22Rv1 (cell line): ENCODE measurements at regions not wholly inside any gene's neighbourhood (a gene's known extent, or its start where the extent isn't known, plus 50 kb on each side); places are given as distances from the start of the nearest gene placed in this dataset.

Experiments used
- H3K27ac ChIP-seq: fragments of 450-650 bp; 2 replicates; pipeline ENCODE4 v1.5.1; 2017
- ZFX ChIP-seq: fragments of 450-650 bp; IDR thresholded peaks from 2 replicates; pipeline ENCODE4 v1.6.1; 2017; ENCODE audit warnings: antibody characterized with exemption, borderline replicate concordance
- TF ChIP-seq, protein P1 (sequence below): fragments of 450-650 bp; IDR thresholded peaks from 2 replicates; pipeline ENCODE4 v1.5.1; 2017; ENCODE audit warnings: mild to moderate bottlenecking

DNA sequence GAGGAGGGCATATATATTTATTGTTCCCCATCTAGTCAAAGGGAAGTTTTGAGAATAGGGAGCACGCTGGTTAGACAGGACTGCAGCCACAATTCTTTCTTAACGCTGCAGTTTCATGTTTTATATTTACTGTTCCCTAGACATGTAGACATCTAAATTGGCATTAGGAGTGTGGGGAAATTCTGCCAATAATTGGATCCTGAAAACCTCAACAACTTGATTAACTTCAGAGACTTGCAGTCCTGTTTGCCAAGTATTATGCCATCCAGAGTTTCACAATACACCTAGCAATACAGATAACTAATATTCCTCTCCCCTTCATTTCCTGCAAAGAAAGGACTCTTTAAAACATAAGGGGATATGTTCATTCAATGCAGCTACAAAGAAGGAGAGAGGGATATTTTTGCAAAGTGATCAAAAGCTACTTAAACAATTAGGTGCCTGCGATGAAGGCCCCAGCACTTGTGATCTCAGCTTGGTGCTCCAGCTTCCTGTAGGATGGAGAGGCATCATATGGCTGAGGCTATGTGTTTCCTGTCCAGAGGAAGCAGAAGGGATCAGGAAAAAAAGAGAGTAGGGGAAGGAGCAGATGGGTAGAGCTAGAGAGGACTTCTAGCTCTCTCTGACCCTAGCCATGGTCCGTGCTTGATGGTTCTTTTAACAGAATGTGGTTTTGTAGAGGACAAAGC, 264.4 kb downstream of the MTX2 start:
- no peak for TF ChIP-seq ZFX
- TF ChIP-seq, protein P1, sequence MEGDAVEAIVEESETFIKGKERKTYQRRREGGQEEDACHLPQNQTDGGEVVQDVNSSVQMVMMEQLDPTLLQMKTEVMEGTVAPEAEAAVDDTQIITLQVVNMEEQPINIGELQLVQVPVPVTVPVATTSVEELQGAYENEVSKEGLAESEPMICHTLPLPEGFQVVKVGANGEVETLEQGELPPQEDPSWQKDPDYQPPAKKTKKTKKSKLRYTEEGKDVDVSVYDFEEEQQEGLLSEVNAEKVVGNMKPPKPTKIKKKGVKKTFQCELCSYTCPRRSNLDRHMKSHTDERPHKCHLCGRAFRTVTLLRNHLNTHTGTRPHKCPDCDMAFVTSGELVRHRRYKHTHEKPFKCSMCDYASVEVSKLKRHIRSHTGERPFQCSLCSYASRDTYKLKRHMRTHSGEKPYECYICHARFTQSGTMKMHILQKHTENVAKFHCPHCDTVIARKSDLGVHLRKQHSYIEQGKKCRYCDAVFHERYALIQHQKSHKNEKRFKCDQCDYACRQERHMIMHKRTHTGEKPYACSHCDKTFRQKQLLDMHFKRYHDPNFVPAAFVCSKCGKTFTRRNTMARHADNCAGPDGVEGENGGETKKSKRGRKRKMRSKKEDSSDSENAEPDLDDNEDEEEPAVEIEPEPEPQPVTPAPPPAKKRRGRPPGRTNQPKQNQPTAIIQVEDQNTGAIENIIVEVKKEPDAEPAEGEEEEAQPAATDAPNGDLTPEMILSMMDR: no peak
- H3K27ac ChIP-seq: no peak overlapping the region

DNA sequence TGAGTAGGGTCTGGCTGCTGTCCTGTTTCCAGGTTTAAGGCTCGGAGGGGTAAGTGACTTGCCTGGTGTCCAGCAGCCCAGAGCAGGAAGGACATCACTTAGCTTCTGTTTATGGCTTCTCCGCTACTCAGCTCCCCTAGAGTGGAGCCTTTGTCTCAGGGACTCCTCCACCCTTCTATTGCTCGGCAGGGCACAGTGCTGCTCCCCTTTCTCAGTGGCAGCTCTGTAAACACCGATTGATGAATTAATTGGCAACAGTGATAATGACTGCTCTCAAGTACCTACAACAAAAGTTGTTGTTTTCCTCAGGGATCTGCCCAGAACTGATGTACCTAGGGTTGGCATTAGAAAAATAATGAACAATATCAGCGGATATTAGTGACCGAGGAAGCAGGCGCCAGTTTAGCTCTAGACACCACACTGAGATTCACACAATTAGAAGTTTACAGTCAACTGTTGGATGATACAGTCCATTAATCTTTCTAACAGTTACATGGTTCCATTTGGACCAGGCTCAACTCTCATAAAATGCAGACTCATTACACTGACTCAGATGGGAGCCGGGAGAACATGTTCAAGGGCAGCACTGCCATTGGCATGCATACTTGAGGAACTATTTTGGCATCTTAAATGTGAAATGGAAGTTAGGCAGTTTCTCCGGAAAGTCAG, 265.7 kb downstream of the MTX2 start:
- H3K27ac ChIP-seq: no peak overlapping the region
- no peak for TF ChIP-seq ZFX
- TF ChIP-seq, protein P1: no peak

DNA sequence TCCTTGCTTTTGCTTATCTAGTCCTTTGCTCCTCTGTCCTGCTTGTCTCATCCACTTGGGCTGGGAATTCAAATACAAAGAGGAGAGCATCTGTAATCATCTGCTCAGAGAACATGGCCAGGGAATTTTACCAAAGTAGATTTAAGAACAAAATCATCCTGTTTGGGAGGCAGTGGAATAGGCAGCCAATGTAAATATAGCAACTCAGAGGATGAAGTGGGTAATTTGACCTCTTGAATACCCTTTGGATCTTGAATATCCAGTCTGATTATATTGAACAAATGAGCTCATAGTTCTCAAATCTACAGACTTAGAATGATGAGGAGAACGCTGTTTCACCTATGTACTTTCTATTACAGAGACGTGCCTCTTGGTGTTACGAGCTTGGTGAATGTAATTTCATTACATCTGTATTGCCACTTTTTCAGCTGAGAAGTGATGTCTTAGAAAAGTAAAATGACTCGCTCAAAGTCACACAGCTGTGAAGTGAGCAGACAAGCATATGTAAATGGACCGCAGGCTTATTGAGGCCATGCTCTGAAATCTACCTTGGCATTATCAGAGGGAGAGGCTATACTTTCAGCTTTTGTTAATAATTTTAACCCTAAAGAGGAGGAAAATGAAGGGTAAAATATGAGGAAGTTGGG, 266.3 kb downstream of the MTX2 start:
- no peak for TF ChIP-seq ZFX
- TF ChIP-seq, protein P1: no peak
- no peak overlapping the region for H3K27ac ChIP-seq

DNA sequence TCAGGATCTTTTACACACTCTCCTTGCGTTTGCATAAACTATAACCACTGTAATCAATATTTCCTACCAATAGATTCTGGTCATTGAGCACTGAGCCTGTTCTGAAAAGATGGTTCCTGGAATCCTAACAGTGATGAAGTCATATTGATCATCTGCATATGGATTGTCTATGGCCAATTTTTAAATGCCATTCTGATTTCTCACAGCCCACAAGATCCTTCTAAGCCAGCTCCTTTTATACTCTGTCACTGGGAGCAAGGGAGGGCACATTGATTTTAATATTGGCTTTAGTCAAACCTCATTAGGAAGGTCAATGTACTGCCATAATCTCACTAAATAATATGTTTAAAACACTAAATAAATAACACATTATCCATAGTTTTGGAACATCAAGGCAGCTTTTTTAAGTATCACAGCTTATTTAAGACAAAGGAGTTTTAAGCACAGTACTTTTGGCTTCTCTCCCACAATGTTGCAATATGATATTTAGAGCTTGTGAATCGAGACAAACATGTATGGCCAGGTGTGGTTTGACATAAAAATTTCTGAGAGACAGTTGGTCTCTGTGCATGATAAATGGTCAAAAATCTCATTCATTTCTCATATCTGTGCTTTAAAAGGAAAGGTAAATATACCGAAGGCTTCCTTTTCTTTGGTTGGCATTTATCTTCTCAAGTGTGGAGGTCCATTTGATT, 267.3 kb downstream of the MTX2 start:
- no peak for TF ChIP-seq ZFX

DNA sequence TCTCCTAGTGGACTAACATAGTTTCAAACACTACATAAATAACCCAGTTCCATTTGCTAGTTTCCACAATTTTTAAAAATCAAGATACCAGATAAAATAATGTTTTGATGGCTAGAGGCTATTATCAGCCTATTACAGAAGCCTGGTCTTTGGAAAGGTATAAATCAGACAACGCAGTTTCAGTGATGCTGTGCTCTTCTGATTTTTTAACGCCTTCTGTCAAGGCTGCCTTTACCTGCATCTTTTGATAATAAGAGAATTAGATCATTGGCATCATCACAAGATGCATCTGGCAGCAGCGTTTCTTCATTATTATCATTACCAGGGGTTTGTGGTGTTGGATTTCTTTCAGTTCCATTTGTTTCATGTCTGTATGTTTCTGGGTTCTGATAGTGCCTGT, 268.7 kb downstream of the MTX2 start:
- TF ChIP-seq ZFX: no peak
- H3K27ac ChIP-seq: no peak overlapping the region

More for the DNA sequence above, 267.3 kb downstream of the MTX2 start:
- no peak overlapping the region for H3K27ac ChIP-seq

DNA sequence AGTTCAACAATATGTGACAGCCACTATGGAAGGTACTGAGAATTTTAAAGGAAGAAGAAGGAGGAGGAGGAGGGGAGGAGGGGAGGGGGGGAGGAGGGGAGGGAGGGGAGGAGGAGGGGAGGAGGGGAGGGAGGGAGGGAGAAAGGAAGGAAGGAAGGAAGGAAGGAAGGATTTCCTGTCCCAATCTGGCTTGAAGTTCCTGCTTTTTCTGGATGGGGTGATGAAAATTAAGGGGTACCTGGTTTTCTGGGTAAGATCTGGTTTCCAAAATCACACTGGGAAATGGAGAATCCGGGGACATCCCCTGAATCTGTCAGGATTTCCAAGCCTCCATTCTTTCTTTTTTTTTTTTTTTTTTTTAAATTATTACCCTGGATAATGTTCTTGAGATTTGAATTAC, 271.8 kb downstream of the MTX2 start:
- no peak overlapping the region for H3K27ac ChIP-seq
- TF ChIP-seq ZFX: no peak
- TF ChIP-seq, protein P1: no peak

DNA sequence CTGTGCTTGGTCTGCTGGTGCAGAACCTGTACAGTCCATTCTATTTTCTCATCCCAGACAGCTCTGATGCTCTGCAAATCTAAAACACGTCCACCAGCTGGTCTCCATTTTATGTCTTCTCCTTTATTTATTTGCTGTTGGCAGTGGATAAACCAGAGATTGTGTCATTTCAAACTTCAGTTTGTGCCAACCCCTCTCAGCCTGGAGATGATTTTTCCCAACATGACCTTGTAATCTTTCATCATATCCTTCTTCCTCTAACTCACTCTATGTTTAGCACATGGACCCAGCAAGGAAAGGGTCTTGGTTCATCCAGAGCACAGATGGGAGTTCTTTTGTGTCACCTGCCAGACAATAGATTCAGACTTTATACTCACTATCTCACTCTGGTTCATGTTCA, 273.2 kb downstream of the MTX2 start:
- H3K27ac ChIP-seq: no peak overlapping the region
- no peak for TF ChIP-seq ZFX
- TF ChIP-seq, protein P1: no peak

DNA sequence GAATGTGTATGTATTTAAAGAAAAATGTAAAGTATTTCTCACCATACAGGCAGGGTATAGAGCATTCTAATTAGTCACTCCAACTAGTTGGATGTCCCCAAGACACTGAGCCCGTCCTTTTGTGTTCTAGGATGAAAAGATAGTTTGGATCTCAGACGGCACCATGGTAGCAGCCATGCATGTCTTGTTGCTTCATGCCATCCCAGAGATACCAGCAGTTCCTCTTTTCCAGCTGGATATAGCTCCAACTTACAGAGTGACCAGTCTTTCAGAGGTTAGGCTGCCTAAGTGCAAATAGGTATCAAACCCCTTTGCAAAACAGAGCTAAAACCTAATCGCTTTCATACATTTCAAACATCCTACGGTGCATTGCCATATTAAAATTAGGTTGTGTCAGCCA, 275.3 kb downstream of the MTX2 start:
- TF ChIP-seq, protein P1: no peak
- TF ChIP-seq ZFX: no peak
- no peak overlapping the region for H3K27ac ChIP-seq
